GM12878 (cell line): ENCODE measurements at regions not wholly inside any gene's neighbourhood (a gene's known extent, or its start where the extent isn't known, plus 50 kb on each side); places are given as distances from the start of the nearest gene placed in this dataset.

ENCODE experiments used
- ATAC-seq: fragments of 200-7000 bp; cut with Tn5 transposase; 3 replicates; pipeline ENCODE4 v1.9.1; 2020; ENCODE audit warnings: mild to moderate bottlenecking, moderate library complexity
- BruUV-seq: library from RNA; stranded (reverse); fragments of 400-500 nt; replicated peaks from 2 replicates; lab custom pipeline; 2021; lab: Mats Ljungman, UMichigan
- CTCF ChIA-PET: fragments of 300-600 bp; sonication (Branson Sonifier 250); formaldehyde crosslinking; extraction: SDS; loops from one replicate; lab custom pipeline; 2021; ENCODE audit warnings: inconsistent platforms; lab: Yijun Ruan, JAX
- POLR2A ChIA-PET: fragments of 350-600 bp; formaldehyde crosslinking; extraction: SDS; loops from one replicate; lab custom pipeline; 2021; ENCODE audit warnings: inconsistent platforms; lab: Charles Lee
- RAD21 ChIA-PET: fragments of 300-600 bp; sonication (Branson Sonifier 250); formaldehyde crosslinking; loops from one replicate; lab custom pipeline; 2023; ENCODE audit warnings: antibody characterized with exemption; ENCODE audit not compliant: unreplicated experiment; lab: Charles Lee
- SMC1A ChIA-PET: fragments of 300-600 bp; sonication (Branson Sonifier 250); formaldehyde crosslinking; loops from one replicate; lab custom pipeline; 2023; ENCODE audit not compliant: unreplicated experiment, uncharacterized antibody; lab: Charles Lee
- DNase-seq: peaks from one replicate; pipeline ENCODE4 v3.0.0-alpha.2; 2011; ENCODE audit warnings: low read depth, low spot score
- FAIRE-seq: peaks from 3 replicates; lab custom pipeline; 2011; peaks lifted over from hg19 to GRCh38; lab: Jason Lieb, UNC
- H2AFZ ChIP-seq: 2 replicates; pipeline ENCODE4 v1.6.0; 2011; ENCODE audit warnings: low read depth, low read length, control low read depth; ENCODE audit not compliant: control insufficient read depth
- H3K27ac ChIP-seq: 2 replicates; pipeline ENCODE4 v1.5.1; 2011; ENCODE audit warnings: control low read depth; ENCODE audit not compliant: control insufficient read depth, insufficient read depth
- H3K27me3 ChIP-seq, 2 experiments: replicated peaks in 1 of 2; 2 replicates each; pipeline versions ENCODE4 v1.6.0 to v1.6.1; 2011; ENCODE audit warnings: low read length in 1 of 2; ENCODE audit not compliant: control insufficient read depth in 2 of 2, insufficient read depth in 2 of 2
- H3K36me3 ChIP-seq, 2 experiments: 2 replicates each; pipeline ENCODE4 v1.5.1; 2011; ENCODE audit warnings: low read length in 1 of 2; ENCODE audit not compliant: control insufficient read depth in 2 of 2, insufficient read depth in 2 of 2
- H3K4me1 ChIP-seq: 2 replicates; pipeline ENCODE4 v1.6.1; 2011; ENCODE audit warnings: mild to moderate bottlenecking, low read length, moderate library complexity, mixed read lengths; ENCODE audit not compliant: control insufficient read depth, insufficient read depth
- H3K4me2 ChIP-seq: 2 replicates; pipeline ENCODE4 v1.6.0; 2011; ENCODE audit warnings: control low read depth; ENCODE audit not compliant: control insufficient read depth, insufficient read depth
- H3K4me3 ChIP-seq: fragments of 200-600 bp; sonication (generic); 2 replicates; pipeline ENCODE4 v1.5.1; 2016
- H3K79me2 ChIP-seq: 2 replicates; pipeline ENCODE4 v1.6.0; 2011; ENCODE audit warnings: low read length; ENCODE audit not compliant: control insufficient read depth, insufficient read depth
- H3K9ac ChIP-seq: 2 replicates; pipeline ENCODE4 v1.8.0; 2011; ENCODE audit warnings: low read length, control low read depth, mixed read lengths; ENCODE audit not compliant: control insufficient read depth, insufficient read depth
- H3K9me3 ChIP-seq: replicated peaks from 3 replicates; pipeline ENCODE4 v1.5.1; 2011; ENCODE audit warnings: mild to moderate bottlenecking, low read length; ENCODE audit not compliant: control insufficient read depth, insufficient read depth
- H4K20me1 ChIP-seq: 2 replicates; pipeline ENCODE4 v1.6.0; 2011; ENCODE audit not compliant: control insufficient read depth, insufficient read depth
- ASH2L ChIP-seq: fragments of 300-600, 200-600 bp; sonication (generic); IDR thresholded peaks from 2 replicates; pipeline ENCODE4 v1.6.1; 2017; ENCODE audit warnings: low read depth, mild to moderate bottlenecking, borderline replicate concordance
- ATF2 ChIP-seq: IDR thresholded peaks from 2 replicates; pipeline ENCODE4 v1.6.1; 2012; ENCODE audit warnings: low read length, inconsistent platforms
- BMI1 ChIP-seq: fragments of 450-650 bp; IDR thresholded peaks from 2 replicates; pipeline ENCODE4 v1.6.1; 2016; ENCODE audit warnings: mild to moderate bottlenecking, moderate library complexity, borderline replicate concordance
- CBX3 ChIP-seq: fragments of 200-600 bp; sonication (generic); IDR thresholded peaks from 2 replicates; pipeline ENCODE4 v1.6.1; 2016; ENCODE audit warnings: low read depth, borderline replicate concordance
- CHD2 ChIP-seq: IDR thresholded peaks from 2 replicates; pipeline ENCODE4 v1.6.1; 2011; ENCODE audit warnings: low read depth, low read length, improper control_type of control experiment, borderline replicate concordance
- CUX1 ChIP-seq: IDR thresholded peaks from 2 replicates; pipeline ENCODE4 v1.6.1; 2012; ENCODE audit warnings: improper control_type of control experiment, low read depth, low read length; ENCODE audit not compliant: insufficient replicate concordance
- E2F4 ChIP-seq: IDR thresholded peaks from 2 replicates; pipeline ENCODE4 v1.6.1; 2012; ENCODE audit warnings: low read depth, low read length, improper control_type of control experiment
- EP300 ChIP-seq, 2 experiments: fragments of 150-350 bp in 1 of 2; IDR thresholded peaks; 2 replicates each; pipeline ENCODE4 v1.6.1; 2011 to 2012; ENCODE audit warnings: low read depth in 2 of 2, low read length in 2 of 2, borderline replicate concordance in 1 of 2, improper control_type of control experiment in 1 of 2, inconsistent platforms in 1 of 2; ENCODE audit not compliant: control insufficient read depth in 1 of 2
- ESRRA ChIP-seq: IDR thresholded peaks from 2 replicates; pipeline ENCODE4 v1.6.1; 2012; ENCODE audit warnings: mild to moderate bottlenecking, low read length, improper control_type of control experiment
- KLF5 ChIP-seq: fragments of 450-650 bp; IDR thresholded peaks from 2 replicates; pipeline ENCODE4 v1.6.1; 2014; ENCODE audit warnings: mild to moderate bottlenecking; ENCODE audit not compliant: partially characterized antibody
- MXI1 ChIP-seq: fragments of 150-350 bp; IDR thresholded peaks from 2 replicates; pipeline ENCODE4 v1.6.1; 2011; ENCODE audit warnings: low read depth, mild to moderate bottlenecking, inconsistent platforms, low read length, improper control_type of control experiment
- MYB ChIP-seq: fragments of 150-350 bp; IDR thresholded peaks from 2 replicates; pipeline ENCODE4 v1.6.1; 2014; ENCODE audit warnings: mild to moderate bottlenecking, low read depth, low read length, borderline replicate concordance
- NR2C2 ChIP-seq: IDR thresholded peaks from 2 replicates; pipeline ENCODE4 v1.6.1; 2011; ENCODE audit warnings: borderline replicate concordance, low read depth; ENCODE audit not compliant: control insufficient read depth, insufficient read length
- PAX5 ChIP-seq: IDR thresholded peaks from 2 replicates; pipeline ENCODE4 v1.6.1; 2011; ENCODE audit warnings: low read depth, low read length, borderline replicate concordance
- YBX1 ChIP-seq: fragments of 450-650 bp; IDR thresholded peaks from 2 replicates; pipeline ENCODE4 v1.6.1; 2016; ENCODE audit warnings: antibody characterized with exemption
- ZSCAN29 ChIP-seq: fragments of 450-650 bp; IDR thresholded peaks from 2 replicates; pipeline ENCODE4 v1.6.1; 2017; ENCODE audit warnings: mild to moderate bottlenecking, moderate library complexity
- WGBS: methylation state at CpG from one replicate; pipeline ENCODE4 v1.1.6; 2016; ENCODE audit warnings: low lambda C conversion rate; ENCODE audit not compliant: insufficient replicate concordance, insufficient coverage; ENCODE audit errors: missing lambda C conversion rate; 5-methylcytosine and 5-hydroxymethylcytosine counted together
- in situ Hi-C: fragments of 300-500 bp; cut with MboI; formaldehyde crosslinking; loops from 9 replicates; pipeline ENCODE4 v1.14.3; 2018; ENCODE audit warnings: mixed read lengths
- intact Hi-C: fragments of 100-400 bp; cut with micrococcal nuclease; formaldehyde crosslinking; loops from one replicate; pipeline ENCODE4 v1.14.2; 2022; ENCODE audit not compliant: unreplicated experiment

- ChIA-PET RAD21 (no interaction called here), POLR2A (no interaction called here), SMC1A (no interaction called here), CTCF (no interaction called here)
- no peak for DNase-seq
- Histone ChIP-seq H3K36me3 (no peaks in the 10 kb centered on the region), H4K20me1 (no peaks in the 10 kb centered on the region), H3K9ac (no peak overlapping the region), H3K9me3 (no peaks in the 10 kb centered on the region), H2AFZ (no peak overlapping the region), H3K4me2 (no peak overlapping the region), H3K79me2 (no peaks in the 10 kb centered on the region), H3K4me3 (no peak overlapping the region), H3K4me1 (no peaks in the 10 kb centered on the region), H3K27me3 (no peaks in the 10 kb centered on the region; a peak in 1 of 4 replicates), H3K27ac (no peak overlapping the region)
- no peak for FAIRE-seq
- intact Hi-C loops = no loop called here
- no TSS peak for BruUV-seq
- WGBS = 49% methylated on average over 15 of the region's 15 CpGs
- in situ Hi-C loops = no loop called here
- ATAC-seq = no peak
- no peak for TF ChIP-seq BMI1
- TF ChIP-seq KLF5 = no peak
- TF ChIP-seq ATF2 = no peak
- TF ChIP-seq EP300 (IDR thresholded peaks at IDR 0.05; ENCODE audit: borderline replicate concordance in 1 of 2, control insufficient read depth in 1 of 2, low read depth in 2 of 2, low read length in 2 of 2) = no peak
- no peak for TF ChIP-seq CHD2
- TF ChIP-seq ESRRA = no peak
- TF ChIP-seq YBX1 = no peak
- no peak for TF ChIP-seq CBX3
- no peak for TF ChIP-seq CUX1
- TF ChIP-seq PAX5 = no peak
- TF ChIP-seq MYB = no peak
- TF ChIP-seq MXI1 = no peak
- no peak for TF ChIP-seq NR2C2
- no peak for TF ChIP-seq E2F4
- no peak for TF ChIP-seq ASH2L
- TF ChIP-seq ZSCAN29 = no peak
Measured at GRCh38 chr17:79371984-79372383, 238.9 kb downstream of the RBFOX3 start.
